Body of pancreas (tissue), 4 donors: ENCODE measurements at regions not wholly inside any gene's neighbourhood (a gene's known extent, or its start where the extent isn't known, plus 50 kb on each side); places are given as distances from the start of the nearest gene placed in this dataset.

Experiments
- ATAC-seq: fragments of 150-250 bp; one replicate; pipeline ENCODE4 v1.9.1; 2016
- DNase-seq, 4 donors: peaks; one replicate each; pipeline ENCODE4 v3.0.0-alpha.2; 2019
- H3K27ac ChIP-seq, 4 donors: fragments of 200-600 bp; sonication (generic); 1 replicate in 3 of 4; 2 replicates in 1 of 4; pipeline versions ENCODE4 v1.5.1 to v1.6.1; 2016 to 2019; ENCODE audit warnings: mild to moderate bottlenecking in 1 of 4, mixed read lengths in 1 of 4, moderate library complexity in 1 of 4
- H3K27me3 ChIP-seq, 2 donors: fragments of 200-600 bp; sonication (generic); one replicate each; pipeline ENCODE4 v1.6.0; 2016; ENCODE audit warnings: mild to moderate bottlenecking in 1 of 2
- H3K36me3 ChIP-seq, 2 donors: fragments of 200-600 bp; sonication (generic); replicated peaks in 1 of 2; 2 replicates each; pipeline ENCODE4 v1.5.1; 2016; ENCODE audit warnings: low read depth in 2 of 2; ENCODE audit not compliant: insufficient read depth in 1 of 2
- H3K4me1 ChIP-seq: fragments of 200-600 bp; sonication (generic); one replicate; pipeline ENCODE4 v1.6.0; 2016
- H3K4me3 ChIP-seq, 2 donors: fragments of 200-600 bp; sonication (generic); 1 replicate in 1 of 2; 2 replicates in 1 of 2; pipeline ENCODE4 v1.5.1; 2016 to 2019
- H3K9me3 ChIP-seq, 3 donors: fragments of 200-600 bp; sonication (generic); 1 replicate in 2 of 3; 2 replicates in 1 of 3; pipeline ENCODE4 v1.5.1; 2016
- CTCF ChIP-seq, 7 experiments: fragments of 450-650 bp in 4 of 7; fragments of 200-600 bp in 3 of 7; sonication (generic) in 3 of 7; IDR thresholded peaks; one replicate each; pipeline ENCODE4 v1.5.1; 2016 to 2019; ENCODE audit warnings: antibody characterized with exemption in 7 of 7
- POLR2A ChIP-seq, 3 donors: fragments of 450-650 bp; IDR thresholded peaks; one replicate each; pipeline ENCODE4 v1.6.1; 2016; ENCODE audit warnings: antibody characterized with exemption in 3 of 3, mild to moderate bottlenecking in 2 of 3
- WGBS, 2 donors: methylation state at CpG; one replicate each; pipeline ENCODE4 v1.1.5; 2017; 5-methylcytosine and 5-hydroxymethylcytosine counted together
- intact Hi-C: fragments of 100-400 bp; cut with DNase I; formaldehyde crosslinking; loops from one replicate; pipeline ENCODE4 v1.15.1; 2023

DNA sequence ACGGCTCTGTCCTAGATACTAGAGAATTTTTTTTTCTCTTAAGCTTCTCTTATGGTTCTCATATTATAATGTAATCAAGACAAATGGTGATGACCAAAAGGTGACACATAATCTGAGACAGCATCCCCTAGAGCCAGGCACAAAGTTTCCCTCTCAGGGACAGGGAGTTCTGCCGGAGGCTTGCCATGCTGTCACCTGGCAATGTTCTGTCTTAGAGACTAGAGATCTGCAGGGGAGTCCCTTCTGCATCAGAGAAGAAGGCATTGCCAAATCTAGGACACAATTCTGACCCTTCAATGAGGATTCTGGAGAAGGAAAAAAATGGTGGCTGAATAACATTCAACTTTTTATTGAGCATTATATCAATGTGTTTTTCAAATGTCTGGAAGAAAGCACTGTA, 261.2 kb upstream of the TRPC7 start:
- Histone ChIP-seq H3K9me3 (no peaks in the 10 kb centered on the region), H3K27ac (no peak overlapping the region), H3K4me1 (no peaks in the 10 kb centered on the region), H3K4me3 (no peak overlapping the region), H3K36me3 (no peaks in the 10 kb centered on the region), H3K27me3 (no peaks in the 10 kb centered on the region)
- no peak for DNase-seq
- no peak for TF ChIP-seq CTCF (IDR thresholded peaks at IDR 0.05)
- TF ChIP-seq POLR2A (IDR thresholded peaks at IDR 0.05) = no peak
- WGBS, 2 donors = 73 to 86% methylated on average over 2 of the region's 2 CpGs
- no peak for ATAC-seq
- intact Hi-C loops = no loop called here

DNA sequence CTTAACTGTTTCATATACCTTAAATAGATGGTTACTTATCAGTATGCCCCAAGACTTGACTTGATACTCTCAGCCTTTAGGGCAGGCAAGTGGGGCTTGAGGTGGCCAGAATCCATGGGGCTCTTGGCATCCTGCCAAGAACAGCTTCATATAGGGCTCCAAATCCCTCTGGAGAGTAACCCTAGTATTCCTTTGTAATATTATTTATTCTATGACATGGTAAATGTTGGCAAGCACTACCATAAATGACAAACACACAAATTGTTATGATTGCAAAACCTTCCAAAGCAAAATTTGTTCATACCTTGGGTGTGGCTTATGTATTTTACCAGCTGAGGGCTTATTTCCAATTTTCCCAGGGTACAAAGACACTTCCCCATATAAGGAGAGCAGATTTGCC, 257.4 kb upstream of the TRPC7 start:
- ATAC-seq (no peak), DNase-seq (no peak)
- Histone ChIP-seq H3K9me3 (no peaks in the 10 kb centered on the region), H3K36me3 (no peaks in the 10 kb centered on the region), H3K4me3 (no peak overlapping the region), H3K27me3 (no peaks in the 10 kb centered on the region), H3K27ac (no peak overlapping the region), H3K4me1 (no peaks in the 10 kb centered on the region)
- TF ChIP-seq POLR2A (IDR thresholded peaks at IDR 0.05) (no peak), CTCF (IDR thresholded peaks at IDR 0.05) (no peak)
- intact Hi-C loops = no loop called here

DNA sequence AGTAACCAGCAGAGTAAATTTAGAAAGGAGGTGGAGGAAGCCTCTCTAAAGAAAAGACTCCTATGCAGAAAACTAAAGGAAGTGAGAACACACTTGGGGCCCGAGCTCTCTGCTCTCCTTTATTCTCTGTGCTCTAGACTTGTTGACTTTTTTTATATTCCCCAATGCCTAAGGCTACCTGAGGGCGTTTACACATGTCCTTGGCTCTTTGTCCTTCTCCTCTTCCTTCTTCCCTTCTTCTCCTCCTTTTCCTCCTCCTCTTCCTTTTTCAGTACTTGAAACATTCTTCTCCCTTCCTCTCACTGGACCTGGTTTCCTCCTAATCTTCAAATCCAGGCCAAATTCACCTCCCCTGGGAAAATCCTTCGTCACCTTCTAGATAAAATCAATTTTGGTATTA, 256.4 kb upstream of the TRPC7 start:
- no peaks in the 10 kb centered on the region for H3K36me3 ChIP-seq
- no peaks in the 10 kb centered on the region for H3K9me3 ChIP-seq
- intact Hi-C loops = no loop called here
- H3K27me3 ChIP-seq = no peaks in the 10 kb centered on the region
- no peak overlapping the region for H3K27ac ChIP-seq
- TF ChIP-seq POLR2A (IDR thresholded peaks at IDR 0.05) (no peak), CTCF (IDR thresholded peaks at IDR 0.05) (no peak)
- ATAC-seq = no peak
- no peaks in the 10 kb centered on the region for H3K4me1 ChIP-seq
- no peak overlapping the region for H3K4me3 ChIP-seq
- DNase-seq = no peak
- 36 to 45% methylated on average over 3 of the region's 3 CpGs for WGBS, 2 donors

- TF ChIP-seq CTCF (IDR thresholded peaks at IDR 0.05) = no peak
- TF ChIP-seq POLR2A (IDR thresholded peaks at IDR 0.05) = no peak
- no peak for ATAC-seq
- no peak for DNase-seq
- no peaks in the 10 kb centered on the region for H3K4me1 ChIP-seq
- H3K36me3 ChIP-seq = no peaks in the 10 kb centered on the region
- H3K4me3 ChIP-seq = no peak overlapping the region
- H3K27ac ChIP-seq = no peak overlapping the region
- no peaks in the 10 kb centered on the region for H3K9me3 ChIP-seq
- WGBS, 2 donors = 89 to 90% methylated on average over 1 of the region's 1 CpG
- intact Hi-C loops = no loop called here
- no peaks in the 10 kb centered on the region for H3K27me3 ChIP-seq
These were observed 255.3 kb upstream of the TRPC7 start for GRCh38 chr5:136620621-136621020.

DNA sequence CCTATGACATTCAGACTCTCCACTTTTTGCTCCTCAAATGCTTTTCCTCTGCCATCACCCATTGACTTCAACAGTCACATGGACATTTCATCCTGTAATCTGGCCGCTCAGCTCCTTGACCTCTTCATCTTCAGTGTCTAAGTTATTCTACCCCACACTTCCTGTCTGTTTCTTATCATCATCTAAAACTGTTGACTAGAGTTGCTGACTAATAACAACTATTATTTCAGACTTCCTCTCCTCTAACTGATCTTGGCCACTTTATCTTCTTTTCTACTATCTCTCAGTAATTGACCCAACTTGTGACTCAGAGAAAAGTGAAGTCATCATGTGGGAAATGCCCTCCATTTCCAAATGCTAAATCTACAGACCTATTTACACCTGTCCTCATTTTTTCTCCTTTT, 254.7 kb upstream of the TRPC7 start:
- intact Hi-C loops = no loop called here
- H3K4me3 ChIP-seq = no peak overlapping the region
- no peak overlapping the region for H3K27ac ChIP-seq
- 66 to 67% methylated on average over 1 of the region's 1 CpG for WGBS, 2 donors
- H3K27me3 ChIP-seq = no peaks in the 10 kb centered on the region
- H3K36me3 ChIP-seq = no peaks in the 10 kb centered on the region
- H3K4me1 ChIP-seq = no peaks in the 10 kb centered on the region
- no peaks in the 10 kb centered on the region for H3K9me3 ChIP-seq
- ATAC-seq = no peak
- no peak for DNase-seq
- TF ChIP-seq CTCF (IDR thresholded peaks at IDR 0.05) = no peak
- no peak for TF ChIP-seq POLR2A (IDR thresholded peaks at IDR 0.05)
